H1 (cell line): ENCODE measurements at regions not wholly inside any gene's neighbourhood (a gene's known extent, or its start where the extent isn't known, plus 50 kb on each side); places are given as distances from the start of the nearest gene placed in this dataset.

Experiments
- NANOG ChIP-seq: IDR thresholded peaks from 2 replicates; pipeline ENCODE4 v1.6.1; 2011; ENCODE audit warnings: low read length, low read depth, mild to moderate bottlenecking, inconsistent platforms; ENCODE audit not compliant: insufficient read depth, poor library complexity, severe bottlenecking

- TF ChIP-seq NANOG = no peak
Measured at GRCh38 chr4:128516301-128516969, 228.8 kb upstream of the PGRMC2 start (continued).
